ENCODE measurements at regions not wholly inside any gene's neighbourhood (a gene's known extent, or its start where the extent isn't known, plus 50 kb on each side); places are given as distances from the start of the nearest gene placed in this dataset.

GRCh38 chr20:50323777-50324775 is 133.4 kb downstream of the CEBPB start:
- TF ChIP-seq CTCF (IDR thresholded peaks at IDR 0.05): no peak
- no peak for TF ChIP-seq POLR2A (IDR thresholded peaks at IDR 0.05)
